Fibroblast of skin of right biceps (primary cell): ENCODE measurements at regions not wholly inside any gene's neighbourhood (a gene's known extent, or its start where the extent isn't known, plus 50 kb on each side); places are given as distances from the start of the nearest gene placed in this dataset.
A peak's percentile ranks its signal among the peaks of the same experiment; 100 is the strongest.

Source experiments
- DNase-seq: peaks from one replicate; pipeline ENCODE4 v3.0.0-alpha.2; 2013

DNA sequence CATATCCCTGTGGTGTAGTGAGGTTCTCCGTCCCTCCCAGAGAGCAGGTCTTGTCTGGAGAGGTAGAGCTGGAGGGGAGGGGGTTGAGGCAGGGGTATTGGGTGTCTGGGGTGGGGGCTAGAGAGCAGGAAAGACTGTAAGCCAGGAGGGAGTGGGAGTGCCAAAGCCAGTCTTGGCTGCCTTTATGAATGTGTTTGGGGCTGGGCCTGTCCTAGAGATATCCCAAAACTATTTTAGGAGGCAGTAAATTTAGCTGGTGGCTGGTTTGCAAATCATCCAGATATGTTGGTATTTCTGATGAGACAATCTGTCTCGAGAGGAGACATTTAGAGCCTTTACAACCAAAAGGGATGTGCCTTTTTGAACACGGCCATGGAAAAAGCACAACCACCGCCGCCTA is 166.6 kb downstream of the TLE3 start:
- DNase-seq: no peak

DNA sequence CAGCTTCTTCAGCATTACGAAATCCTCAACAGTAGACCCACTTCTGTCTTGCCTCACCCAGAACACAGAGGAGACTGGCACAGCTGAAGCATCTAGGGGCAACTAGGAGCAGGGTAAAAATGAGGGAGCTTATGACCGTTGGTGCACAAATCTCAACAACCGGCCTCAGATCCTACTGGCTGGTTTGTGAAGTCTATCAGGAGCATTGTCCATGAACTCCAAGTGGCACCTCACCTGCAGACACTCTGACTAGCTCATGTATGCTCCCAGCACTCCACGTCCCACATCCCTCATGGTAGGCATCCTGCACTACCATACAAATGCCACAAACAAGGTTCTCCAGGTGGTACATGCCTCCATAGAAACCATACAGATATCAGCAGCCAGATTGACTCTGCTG is 163.1 kb downstream of the TLE3 start:
- DNase-seq: no peak

DNA sequence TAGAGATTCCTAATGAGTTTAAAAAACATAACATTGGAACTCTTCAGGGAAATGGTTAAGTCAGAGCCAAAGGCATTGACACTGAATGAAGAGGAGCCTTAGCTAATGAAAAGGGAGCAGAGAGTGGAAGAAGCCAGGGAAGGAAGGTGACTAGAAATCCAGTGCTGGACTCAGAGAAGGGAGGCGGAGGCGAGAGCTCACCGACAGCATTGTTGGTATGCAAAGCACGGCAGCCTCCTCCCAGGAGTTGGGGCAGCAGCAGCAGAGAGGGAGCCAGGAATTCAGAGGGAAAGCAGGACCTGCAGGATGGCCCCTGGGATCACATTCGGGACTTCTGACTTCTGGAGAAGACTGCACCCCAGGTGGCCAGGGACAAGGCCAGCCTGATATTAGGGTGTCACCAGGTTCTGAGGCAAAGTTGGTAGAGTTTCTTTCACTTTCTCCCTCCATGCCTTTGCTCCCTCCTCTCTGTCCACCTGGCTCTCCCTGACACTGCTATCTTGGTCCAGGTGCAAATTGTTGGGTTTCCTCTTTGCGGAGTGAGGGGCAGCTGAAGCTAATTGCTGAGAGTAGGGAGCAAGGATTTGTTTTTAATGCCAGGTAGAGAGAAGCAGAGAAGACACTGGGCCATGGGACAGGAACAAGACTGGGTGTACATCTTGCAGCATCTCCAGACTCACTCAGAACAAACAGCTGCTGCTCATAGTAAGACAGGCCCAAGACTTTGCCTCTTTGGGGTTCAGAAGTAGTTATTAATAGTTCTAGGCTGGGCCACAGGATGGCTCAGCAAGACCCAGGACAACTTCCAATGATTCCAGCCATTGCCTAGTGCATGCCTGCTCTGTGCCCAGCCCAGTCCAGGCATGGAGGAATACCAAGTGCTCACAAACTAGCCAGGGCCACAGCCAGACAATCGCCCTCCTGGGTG is 157.9 kb downstream of the TLE3 start:
- DNase-seq: no peak

DNA sequence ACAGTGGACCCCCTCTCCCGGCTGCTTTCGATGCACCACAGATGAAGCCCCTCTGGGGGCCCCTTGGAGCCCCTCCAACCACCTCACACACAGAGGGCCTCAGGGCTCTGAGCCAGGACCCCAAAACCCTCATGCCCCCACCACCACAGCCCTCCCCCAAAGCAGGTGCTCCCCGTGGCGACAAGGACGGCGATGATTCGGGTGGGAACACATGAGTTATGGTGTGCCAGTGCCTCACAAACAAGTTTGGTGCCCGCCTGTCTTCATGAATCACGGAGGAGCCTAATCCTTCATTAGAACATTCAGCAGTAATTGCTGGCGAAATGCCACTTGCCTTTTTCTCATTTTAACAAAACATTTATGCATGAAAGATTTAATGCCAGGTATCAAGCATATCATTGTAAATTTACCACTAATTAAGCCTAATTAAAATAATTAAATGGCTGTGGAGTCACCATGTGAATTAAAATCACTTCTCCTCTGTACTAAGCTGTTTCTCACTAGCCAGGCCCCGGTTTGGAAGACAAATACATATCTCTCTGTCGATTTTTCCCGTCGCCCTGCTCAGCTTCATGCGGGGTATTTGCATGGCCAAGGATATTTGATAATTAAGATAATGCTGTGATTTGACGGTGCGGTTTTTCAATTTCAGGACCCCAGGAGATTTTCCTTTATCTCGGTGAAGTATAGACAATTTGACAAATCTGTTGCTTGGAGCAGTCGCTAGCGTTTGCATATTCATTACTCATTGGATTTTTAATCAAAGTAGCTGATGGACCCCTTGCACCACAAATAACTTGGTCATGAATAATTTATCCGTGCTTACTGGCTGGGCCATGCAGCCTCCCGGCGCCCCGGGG is 157.0 kb downstream of the TLE3 start:
- DNase-seq: no peak

DNA sequence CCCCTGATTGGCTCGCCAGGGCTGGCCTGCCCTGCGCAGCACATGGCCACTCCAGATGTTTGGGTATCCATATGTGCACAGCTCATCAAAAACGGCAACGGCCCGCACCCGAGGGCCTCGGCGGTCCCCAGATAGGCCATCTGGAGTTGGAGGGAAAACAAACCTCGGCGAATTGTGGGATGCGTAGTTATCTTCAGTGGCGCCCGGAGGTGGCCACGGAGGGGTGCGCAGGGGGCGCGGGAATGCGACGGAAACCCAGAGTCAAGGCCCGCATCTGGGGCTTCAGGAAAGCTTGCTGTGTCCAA is 156.5 kb downstream of the TLE3 start:
- no peak for DNase-seq

DNA sequence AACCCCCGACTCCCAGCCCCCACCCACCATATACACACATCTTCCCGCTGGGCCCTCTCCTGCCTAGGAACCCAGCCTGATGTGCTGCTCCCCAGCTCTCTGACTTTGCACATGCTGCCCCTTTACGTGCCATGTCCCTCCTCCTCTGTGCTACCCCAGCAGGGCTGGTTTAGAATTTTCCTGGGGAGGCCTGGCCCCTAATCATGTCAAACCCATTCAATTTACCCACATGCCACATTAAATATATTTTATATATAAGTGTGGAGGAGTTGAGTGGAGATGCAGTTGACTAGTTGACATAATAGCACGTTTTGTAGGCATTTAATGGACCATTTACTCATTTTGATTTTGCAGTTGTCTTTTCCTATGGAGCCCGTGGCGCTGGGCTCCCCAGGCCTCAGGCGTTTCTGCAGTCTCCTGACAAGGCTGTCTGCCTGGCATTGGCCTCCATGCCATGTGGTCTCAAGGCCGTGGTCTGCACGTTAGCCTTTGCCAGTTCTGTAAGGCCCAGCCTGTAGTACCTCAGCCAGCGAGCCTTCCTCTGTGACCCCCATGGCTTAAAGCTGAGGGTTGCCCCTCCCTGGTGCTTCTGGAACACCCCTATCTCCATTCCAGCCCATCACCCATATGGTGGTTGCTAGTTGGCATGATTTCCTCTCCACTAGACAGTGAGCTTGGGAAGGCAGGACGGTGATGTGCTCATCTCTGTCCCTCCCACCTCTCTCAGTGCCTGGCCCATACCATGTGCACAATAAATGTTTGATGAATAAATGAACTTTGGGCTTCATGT is 155.8 kb downstream of the TLE3 start:
- DNase-seq: no peak

DNA sequence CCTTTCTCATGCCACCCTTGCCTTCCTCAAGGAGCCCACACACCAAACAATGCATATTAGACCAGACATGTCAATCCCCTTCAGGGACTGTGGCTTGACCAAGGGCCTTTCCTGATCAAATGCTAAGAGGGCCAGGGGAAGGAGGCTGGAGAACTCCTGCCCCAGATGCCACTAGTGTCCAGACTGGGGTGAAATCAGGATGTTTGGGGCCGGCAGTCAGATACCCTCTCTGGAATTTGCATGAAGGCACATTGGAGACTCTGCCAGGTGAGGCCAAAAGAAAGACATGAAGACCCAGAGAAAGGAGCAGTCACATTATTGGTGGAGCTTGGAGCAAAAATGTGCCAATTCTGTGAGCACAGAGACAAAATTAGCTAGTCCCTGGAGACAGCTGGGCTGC is 154.1 kb downstream of the TLE3 start:
- no peak for DNase-seq

DNA sequence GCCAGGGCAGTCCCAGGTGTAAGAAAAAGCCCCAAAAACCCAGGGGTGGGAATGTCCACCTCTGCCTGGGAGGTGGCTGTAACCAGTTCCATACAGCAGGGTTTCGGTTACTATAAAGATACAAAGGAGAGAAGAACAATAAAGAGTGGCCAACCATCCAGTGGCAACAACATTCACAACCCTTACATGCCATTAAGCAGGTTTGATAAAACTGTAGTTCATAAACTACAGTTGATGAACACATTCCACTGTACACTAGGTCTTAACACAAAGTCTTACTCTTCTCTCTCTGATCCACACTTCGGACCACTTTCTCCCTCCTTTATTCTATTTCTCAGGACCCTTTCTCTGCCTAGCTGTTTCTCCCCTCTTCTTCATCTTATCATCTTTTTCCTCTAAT is 152.0 kb downstream of the TLE3 start:
- DNase-seq: no peak

DNA sequence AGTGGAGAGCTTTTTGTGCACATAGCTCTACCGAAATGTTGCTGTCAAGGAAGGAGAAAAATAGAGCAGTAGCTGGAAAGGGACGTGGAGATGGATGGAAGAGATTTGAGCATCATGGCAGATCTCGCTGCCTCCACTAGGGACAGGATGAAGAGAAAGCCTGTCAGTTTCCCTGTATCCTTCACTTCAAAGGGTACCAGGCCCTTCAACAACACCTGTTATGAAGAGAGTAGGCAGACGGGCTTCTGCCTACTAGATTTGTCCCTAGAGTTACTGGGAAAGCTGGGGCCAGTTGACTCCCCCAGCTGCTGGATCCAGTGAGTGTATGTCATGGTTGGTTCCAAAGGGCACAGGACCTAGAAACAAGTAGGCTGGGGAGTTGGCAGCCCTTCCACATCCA is 150.8 kb downstream of the TLE3 start:
- DNase-seq: no peak

DNA sequence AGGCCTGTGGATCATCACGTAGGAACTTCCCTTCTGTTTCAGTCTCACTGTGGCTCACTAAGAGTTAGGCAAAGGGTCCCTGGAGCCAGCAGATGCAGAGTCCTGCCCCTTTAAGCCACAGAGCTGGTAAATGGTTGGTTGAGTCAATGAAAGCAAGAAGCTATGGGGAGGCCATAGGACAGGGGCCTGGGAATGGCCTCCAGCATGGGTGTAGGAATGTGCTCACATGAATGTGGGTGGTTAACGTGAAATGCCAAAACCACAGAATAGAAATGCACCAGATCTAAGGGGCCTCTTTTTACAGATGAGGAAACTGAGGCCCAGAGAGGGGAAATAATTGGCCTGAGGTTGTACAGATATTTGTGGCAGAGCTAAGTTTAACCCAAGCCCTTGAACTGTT is 150.3 kb downstream of the TLE3 start:
- no peak for DNase-seq

DNA sequence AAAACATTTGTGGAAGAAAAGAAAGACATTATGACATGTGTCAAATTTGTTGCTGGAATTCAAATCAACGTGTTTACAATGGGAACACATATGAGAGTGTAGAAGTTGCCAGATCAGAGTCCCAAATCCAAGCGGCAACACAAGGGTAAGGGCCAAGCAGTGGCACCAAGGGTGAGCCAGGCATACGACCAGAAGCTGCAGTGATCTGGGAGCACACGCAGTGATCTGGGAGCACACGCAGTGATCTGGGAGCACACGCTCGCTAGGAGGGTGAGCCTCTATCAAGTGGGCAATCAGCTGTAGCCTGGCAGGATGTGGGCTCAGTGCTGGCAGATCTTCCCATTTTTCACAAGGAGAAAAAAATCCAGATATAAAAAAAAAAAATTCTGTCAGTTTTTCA is 148.2 kb downstream of the TLE3 start:
- no peak for DNase-seq

DNA sequence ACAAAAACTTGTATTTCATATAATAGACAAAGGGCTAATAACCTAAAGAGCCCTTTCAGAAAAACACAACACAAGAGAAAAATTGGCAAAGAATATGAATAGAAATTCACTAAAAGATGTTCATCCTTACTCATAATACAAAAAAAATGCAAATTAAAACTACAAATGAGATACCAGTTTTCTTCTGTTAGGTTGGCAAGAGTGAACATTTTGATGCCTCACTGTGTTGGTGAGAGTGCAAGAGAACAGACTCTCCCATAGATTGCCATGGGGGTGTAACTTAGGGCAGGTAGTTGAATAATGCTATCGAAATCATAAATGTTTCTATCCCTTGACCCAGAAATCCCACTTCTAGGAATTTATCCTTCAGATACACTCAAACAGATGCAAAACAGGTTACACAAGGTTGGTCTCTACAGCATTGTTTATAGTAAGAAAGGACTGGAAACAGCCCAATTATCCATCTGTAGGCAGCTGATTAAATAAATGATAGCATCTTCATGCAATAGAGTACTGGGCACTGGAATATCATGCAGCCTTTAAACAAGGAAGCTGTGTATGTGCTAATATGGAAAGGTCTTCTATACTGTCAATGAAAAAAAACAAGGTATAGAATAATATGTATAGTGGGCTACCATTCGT is 146.3 kb downstream of the TLE3 start:
- no peak for DNase-seq

DNA sequence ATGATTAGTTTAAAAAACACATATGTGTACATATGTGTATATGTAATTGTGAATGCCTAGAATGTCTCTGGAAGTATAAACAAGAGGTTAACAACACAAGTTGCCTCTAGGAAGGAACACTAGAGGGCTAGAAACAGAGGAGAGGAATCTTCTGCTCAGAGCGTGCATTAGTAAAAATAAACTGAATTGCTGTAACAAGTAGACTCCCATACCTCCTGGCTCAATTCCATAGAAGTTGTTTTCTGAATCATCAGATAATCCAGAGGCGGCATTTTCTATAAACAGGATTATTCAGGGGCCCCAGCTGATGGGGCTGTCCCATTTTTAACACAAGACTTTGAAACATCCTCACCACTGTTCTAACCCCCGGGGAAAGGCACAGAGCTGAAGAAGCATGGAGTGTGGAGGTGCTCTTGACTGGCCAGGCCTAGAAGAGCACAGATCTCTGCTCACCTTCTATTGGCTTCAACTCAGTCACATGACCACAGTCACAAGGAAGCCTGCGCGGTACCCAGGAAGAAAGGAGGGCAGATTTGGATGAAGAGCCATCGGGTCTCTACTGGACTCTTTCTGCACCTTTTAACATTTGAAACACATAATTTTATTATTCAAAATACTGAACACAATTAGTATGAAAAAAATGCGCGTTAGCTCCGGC is 145.7 kb downstream of the TLE3 start:
- peak; percentile 7 for DNase-seq

DNA sequence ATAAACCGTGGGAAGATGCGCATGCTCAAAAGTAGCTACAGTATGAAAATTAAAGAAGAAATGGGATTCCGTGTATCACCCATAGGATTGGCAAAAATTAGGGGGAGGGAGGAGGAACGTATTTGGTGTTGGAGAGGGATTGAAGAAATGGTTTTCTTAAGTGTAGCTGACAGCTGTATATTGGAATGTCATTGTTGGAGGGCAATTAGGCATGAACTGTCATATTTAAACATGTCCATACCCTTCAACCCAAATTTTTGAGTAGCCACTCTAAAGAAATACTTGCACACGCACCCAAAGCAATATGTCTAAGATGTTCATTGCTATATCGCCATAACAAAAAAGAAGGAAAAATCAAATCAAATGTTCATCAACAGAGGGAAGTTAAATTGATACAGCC is 144.7 kb downstream of the TLE3 start:
- no peak for DNase-seq

DNA sequence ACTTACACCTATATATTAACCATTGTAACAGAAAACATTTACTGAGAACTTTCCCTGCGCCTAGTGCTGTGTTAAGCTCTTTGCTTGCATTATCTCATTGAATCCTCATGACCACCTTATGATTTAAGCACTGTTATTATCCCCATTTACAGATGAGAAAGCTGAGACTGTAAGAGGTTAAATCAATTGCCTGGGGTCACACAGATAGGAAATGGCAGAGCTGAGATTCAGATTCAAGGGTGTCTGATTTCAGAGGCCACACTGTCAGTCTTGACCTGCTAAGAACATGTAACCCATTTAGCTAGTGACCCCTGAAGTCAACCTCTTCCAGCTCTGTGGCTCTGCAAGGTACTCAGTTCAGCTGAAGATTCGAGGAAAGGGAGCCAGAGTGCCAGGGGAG is 143.9 kb downstream of the TLE3 start:
- no peak for DNase-seq

DNA sequence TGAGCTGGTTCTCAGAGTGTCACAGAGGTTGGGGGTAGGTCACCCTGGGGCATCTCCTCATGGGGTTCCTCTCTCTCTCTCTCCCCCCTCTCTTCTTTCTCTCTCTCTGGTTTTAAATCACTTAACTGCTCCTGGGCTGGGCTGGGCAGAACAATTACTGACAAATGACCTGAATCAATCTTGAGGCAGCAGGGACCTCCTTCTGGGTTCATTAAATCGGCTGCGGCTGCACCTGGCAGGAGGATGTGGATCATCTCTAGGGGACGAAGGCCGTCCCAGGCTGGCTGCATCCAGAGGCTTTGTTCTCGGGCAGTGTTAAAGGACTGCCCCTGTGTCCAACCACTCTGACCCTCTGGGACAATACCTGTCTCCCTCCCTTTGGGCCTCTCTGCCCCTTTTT is 143.1 kb downstream of the TLE3 start:
- no peak for DNase-seq

DNA sequence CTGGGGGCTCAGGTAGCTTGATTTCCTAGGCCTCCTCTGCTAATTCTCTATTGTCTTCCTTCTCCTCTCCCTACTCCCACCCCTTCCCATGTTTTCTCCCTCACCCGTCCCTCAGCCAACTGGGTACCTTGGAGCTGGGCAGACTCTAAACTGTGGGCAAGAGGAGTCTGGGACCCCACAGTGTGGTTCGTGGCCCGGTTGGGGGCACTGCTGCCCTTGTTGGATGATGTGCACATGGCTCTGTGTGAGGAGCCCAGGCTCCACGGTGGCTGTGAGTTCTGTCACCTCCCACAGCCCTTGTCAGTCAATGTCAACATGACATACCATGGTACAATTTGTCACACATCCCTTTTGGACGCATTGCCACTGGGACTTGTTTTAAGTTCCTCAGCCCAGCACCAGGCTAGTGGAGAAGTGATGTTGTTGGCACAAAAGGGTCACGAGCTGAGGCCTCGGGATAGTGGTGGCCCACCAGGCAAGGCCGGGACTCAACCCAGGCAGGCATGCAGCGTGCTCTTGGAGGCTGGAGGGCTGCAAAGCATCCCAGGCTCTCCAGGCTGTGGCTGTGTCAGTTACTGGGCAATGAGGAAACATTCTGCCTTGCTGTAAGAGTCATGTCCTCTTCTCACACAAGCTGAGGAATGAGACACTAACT is 142.3 kb downstream of the TLE3 start:
- DNase-seq: no peak

DNA sequence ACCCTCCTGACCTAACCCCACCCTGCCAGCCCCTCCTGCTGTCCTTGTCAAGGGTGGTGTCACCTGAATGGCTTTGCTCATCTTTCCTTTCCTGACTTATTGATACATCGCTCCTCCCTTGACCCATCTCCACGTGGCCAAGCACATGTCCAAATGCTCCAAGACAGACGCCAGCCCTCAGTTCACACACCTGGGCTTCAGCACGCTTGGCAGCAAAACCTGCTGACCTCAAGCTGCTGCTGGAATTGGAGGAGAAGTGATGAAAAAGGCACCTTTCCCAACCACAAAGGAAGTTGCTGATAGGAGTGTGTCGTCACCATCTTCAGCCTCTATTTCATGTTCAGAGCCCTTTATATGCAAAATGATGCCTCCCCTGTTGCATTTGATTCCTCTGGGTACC is 141.3 kb downstream of the TLE3 start:
- DNase-seq: no peak

DNA sequence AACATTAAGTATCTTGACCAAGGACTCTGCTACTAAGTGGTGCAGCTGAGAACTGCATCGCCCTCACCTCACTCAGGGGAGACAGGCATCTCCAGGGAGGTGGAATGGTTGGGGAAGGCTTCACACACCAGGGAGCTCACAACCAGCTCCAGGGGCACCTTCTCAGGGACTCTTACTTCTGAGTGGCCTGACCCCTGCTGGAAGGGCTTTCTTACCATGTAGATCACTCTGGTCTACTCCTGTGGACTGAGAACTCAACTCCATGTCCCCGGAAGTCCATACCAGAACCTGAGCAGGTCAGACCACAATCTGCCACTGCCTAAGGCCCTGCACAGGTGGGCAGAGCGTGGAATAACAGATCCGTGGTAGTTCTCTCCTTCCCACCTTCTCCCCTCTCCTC is 140.5 kb downstream of the TLE3 start:
- no peak for DNase-seq

DNA sequence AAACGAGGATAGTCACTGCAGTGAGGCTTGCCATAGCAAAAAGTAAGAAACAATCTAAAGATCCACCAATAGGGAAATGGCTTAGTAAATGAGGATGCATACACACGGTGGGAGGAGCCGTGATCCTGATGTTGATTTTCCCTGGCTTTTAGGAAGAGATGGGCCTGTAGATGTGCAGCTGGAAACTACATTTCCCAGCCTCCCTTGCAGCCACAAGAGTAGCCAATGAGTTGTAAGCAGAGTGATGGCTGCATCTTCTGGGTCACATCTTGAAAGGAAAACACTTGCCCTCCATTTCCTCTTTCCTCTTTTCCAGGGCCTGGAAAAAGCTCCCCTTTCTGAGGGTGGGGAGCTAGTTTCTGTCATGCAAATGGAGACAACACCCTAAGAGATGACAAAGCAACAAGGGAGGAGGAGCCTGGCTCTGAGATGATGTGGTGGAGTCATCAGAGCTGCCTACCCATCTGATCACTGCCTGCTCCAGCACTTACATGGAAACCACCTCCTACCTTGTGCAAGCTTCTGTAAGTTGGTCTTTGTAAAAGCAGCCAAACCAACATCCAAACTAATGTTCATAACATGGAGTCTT is 139.1 kb downstream of the TLE3 start:
- DNase-seq: peak; percentile 8

DNA sequence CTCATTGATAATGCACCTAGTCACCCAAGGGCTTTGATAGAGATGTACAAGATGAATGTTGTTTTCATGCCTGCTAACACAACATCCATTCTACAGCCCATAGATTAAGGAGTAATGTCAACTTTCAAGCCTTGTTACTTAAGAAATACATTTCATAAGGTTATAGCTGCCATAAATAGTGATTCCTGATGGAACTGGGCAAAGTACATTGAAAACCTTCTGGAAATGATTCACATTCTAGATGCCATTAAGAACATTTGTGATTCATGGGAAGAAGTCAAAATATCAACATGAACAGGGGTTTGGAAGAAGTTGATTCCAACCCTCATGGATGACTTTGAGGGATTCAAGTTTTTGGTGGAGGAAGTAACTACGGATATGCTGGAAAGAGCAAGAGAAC is 135.2 kb downstream of the TLE3 start:
- DNase-seq: no peak

DNA sequence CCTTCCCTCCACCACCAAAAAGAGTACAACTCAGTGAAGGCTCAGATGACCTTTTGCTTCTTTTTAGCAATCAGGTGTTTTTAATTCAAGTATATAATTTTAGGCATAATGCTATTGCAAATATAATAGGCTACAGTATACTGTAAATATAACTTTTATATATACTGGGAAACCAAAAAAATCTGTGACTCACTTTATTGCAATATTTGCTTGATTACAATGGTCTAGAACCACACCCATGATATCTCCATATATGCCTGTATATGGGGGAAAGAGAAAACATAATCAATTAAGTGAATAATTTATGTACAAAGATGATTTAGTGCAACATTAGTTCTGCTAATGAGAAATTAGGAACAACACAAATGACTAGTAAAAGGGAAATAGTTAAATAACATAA is 134.3 kb downstream of the TLE3 start:
- no peak for DNase-seq
